ENCODE measurements at regions not wholly inside any gene's neighbourhood (a gene's known extent, or its start where the extent isn't known, plus 50 kb on each side); places are given as distances from the start of the nearest gene placed in this dataset.
"Not testable (repeated sequence)": the region's sequence is repeated elsewhere in the genome, so short reads cannot be mapped to it uniquely, and the experiment has no call there.

DNA sequence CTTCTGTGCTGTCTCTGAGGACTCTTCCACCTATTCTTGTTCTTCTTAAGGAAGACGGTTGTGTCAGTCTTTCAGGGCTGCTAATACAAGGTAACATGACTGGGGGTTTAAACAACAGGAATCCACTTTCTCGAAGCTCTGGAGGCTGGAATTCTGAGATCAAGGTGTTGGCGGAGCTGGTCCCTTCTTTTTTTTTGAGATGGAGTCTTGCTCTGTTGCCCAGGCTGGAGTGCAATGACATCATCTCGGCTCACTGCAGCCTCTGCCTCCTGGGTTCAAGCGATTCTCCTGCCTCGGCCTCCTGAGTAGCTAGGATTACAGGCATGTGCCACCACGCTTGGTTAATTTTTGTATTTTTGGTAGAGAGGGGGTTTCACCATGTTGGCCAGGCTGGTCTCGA is 71.7 kb upstream of the MAP4K4 start:
- not testable (repeated sequence) for TF ChIP-seq CTCF (conservative IDR thresholded peaks at IDR 0.05; ENCODE audit: low read depth, low read length); EZH2 (IDR thresholded peaks at IDR 0.05; ENCODE audit: borderline replicate concordance, low read depth, low read length, poor library complexity, severe bottlenecking)
